CD4-positive, alpha-beta T cell treated with Interleukin-1 beta for 1 hour (primary cell): ENCODE measurements at regions not wholly inside any gene's neighbourhood (a gene's known extent, or its start where the extent isn't known, plus 50 kb on each side); places are given as distances from the start of the nearest gene placed in this dataset.

Experiments
- DNase-seq, 2 donors: peaks; one replicate each; pipeline ENCODE4 v3.0.0-alpha.2; 2020 to 2022

GRCh38 chr18:10035281-10035991 lies 121.6 kb downstream of the VAPA start:
- no peak for DNase-seq

- no peak for DNase-seq
Measured at GRCh38 chr18:10036479-10036878, 122.7 kb downstream of the VAPA start.

GRCh38 chr18:10037181-10037580 lies 123.4 kb downstream of the VAPA start:
- DNase-seq, result no peak

- DNase-seq, result no peak
Measured at GRCh38 chr18:10038268-10038667, 124.5 kb downstream of the VAPA start.

- DNase-seq, result no peak
Measured at GRCh38 chr18:10040287-10041011, 126.6 kb downstream of the VAPA start.

- DNase-seq, result no peak
Measured at GRCh38 chr18:10041180-10041579, 127.4 kb downstream of the VAPA start.

GRCh38 chr18:10042492-10042891 lies 128.7 kb downstream of the VAPA start:
- no peak for DNase-seq

- DNase-seq, result no peak
Measured at GRCh38 chr18:10044054-10044453, 130.2 kb downstream of the VAPA start.

- no peak for DNase-seq
Measured at GRCh38 chr18:10045296-10045891, 131.6 kb downstream of the VAPA start.

GRCh38 chr18:10046178-10046807 lies 132.5 kb downstream of the VAPA start:
- DNase-seq, result no peak

GRCh38 chr18:10047237-10047636 lies 133.4 kb downstream of the VAPA start:
- DNase-seq, result no peak

- DNase-seq, result no peak
Measured at GRCh38 chr18:10049747-10050146, 135.9 kb downstream of the VAPA start.

GRCh38 chr18:10050956-10051355 lies 137.1 kb downstream of the VAPA start:
- DNase-seq, result no peak

- no peak for DNase-seq
Measured at GRCh38 chr18:10051877-10052631, 138.2 kb downstream of the VAPA start.

- no peak for DNase-seq
Measured at GRCh38 chr18:10052871-10053270, 139.1 kb downstream of the VAPA start.

GRCh38 chr18:10053861-10054260 lies 140.0 kb downstream of the VAPA start:
- no peak for DNase-seq

- DNase-seq, result no peak
Measured at GRCh38 chr18:10054366-10054765, 140.6 kb downstream of the VAPA start.

- DNase-seq, result no peak
Measured at GRCh38 chr18:10055125-10055750, 141.4 kb downstream of the VAPA start.

- DNase-seq, result no peak
Measured at GRCh38 chr18:10056506-10056905, 142.7 kb downstream of the VAPA start.

GRCh38 chr18:10057401-10057893 lies 143.6 kb downstream of the VAPA start:
- peak in 1 of 2 donors; percentile 15 for DNase-seq

- DNase-seq, result no peak
Measured at GRCh38 chr18:10057894-10058791, 144.3 kb downstream of the VAPA start.
